ENCODE measurements at regions not wholly inside any gene's neighbourhood (a gene's known extent, or its start where the extent isn't known, plus 50 kb on each side); places are given as distances from the start of the nearest gene placed in this dataset.

- DNase-seq, result no peak
Observed at GRCh38 chr3:124381575-124382333, 348.5 kb upstream of the UMPS start.

- DNase-seq, result no peak
Observed at GRCh38 chr3:124383051-124383450, 347.2 kb upstream of the UMPS start.

GRCh38 chr3:124383846-124384466 is 346.3 kb upstream of the UMPS start:
- DNase-seq, result no peak

- DNase-seq, result no peak
Observed at GRCh38 chr3:124384527-124384926, 345.7 kb upstream of the UMPS start.

GRCh38 chr3:124385996-124386395 is 344.3 kb upstream of the UMPS start:
- no peak for DNase-seq

GRCh38 chr3:124386996-124387595 is 343.2 kb upstream of the UMPS start:
- no peak for DNase-seq

GRCh38 chr3:124391774-124392173 is 338.5 kb upstream of the UMPS start:
- DNase-seq, result no peak

GRCh38 chr3:124393340-124393739 is 336.9 kb upstream of the UMPS start:
- DNase-seq, result no peak

- no peak for DNase-seq
Observed at GRCh38 chr3:124395162-124395561, 335.1 kb upstream of the UMPS start.

GRCh38 chr3:124395584-124396338 is 334.5 kb upstream of the UMPS start:
- DNase-seq, result peak; percentile 18

- no peak for DNase-seq
Observed at GRCh38 chr3:124396339-124396950, 333.8 kb upstream of the UMPS start.

GRCh38 chr3:124397088-124397487 is 333.2 kb upstream of the UMPS start:
- no peak for DNase-seq

GRCh38 chr3:124398594-124398993 is 331.7 kb upstream of the UMPS start:
- DNase-seq, result no peak

- DNase-seq, result no peak
Observed at GRCh38 chr3:124401843-124402242, 328.4 kb upstream of the UMPS start.

- DNase-seq, result no peak
Observed at GRCh38 chr3:124402791-124403190, 327.5 kb upstream of the UMPS start.

GRCh38 chr3:124404621-124405020 is 325.6 kb upstream of the UMPS start:
- no peak for DNase-seq

GRCh38 chr3:124407260-124407659 is 323.0 kb upstream of the UMPS start:
- DNase-seq, result no peak

GRCh38 chr3:124409650-124410275 is 320.5 kb upstream of the UMPS start:
- no peak for DNase-seq

- DNase-seq, result no peak
Observed at GRCh38 chr3:124410471-124410870, 319.8 kb upstream of the UMPS start.

GRCh38 chr3:124411728-124412127 is 318.5 kb upstream of the UMPS start:
- no peak for DNase-seq

- DNase-seq, result no peak
Observed at GRCh38 chr3:124412644-124413043, 317.6 kb upstream of the UMPS start.

- no peak for DNase-seq
Observed at GRCh38 chr3:124413393-124413792, 316.9 kb upstream of the UMPS start.

Data from NCI-H1105 (cell line).